SH-SY5Y (cell line): ENCODE measurements at regions not wholly inside any gene's neighbourhood (a gene's known extent, or its start where the extent isn't known, plus 50 kb on each side); places are given as distances from the start of the nearest gene placed in this dataset.
A peak's percentile ranks its signal among the peaks of the same experiment; 100 is the strongest.

Source experiments
- GATA2 ChIP-seq: IDR thresholded peaks from 2 replicates; pipeline ENCODE4 v1.6.1; 2011; ENCODE audit warnings: mild to moderate bottlenecking, low read depth, low read length
- GATA3 ChIP-seq: IDR thresholded peaks from 2 replicates; pipeline ENCODE4 v1.6.1; 2011; ENCODE audit warnings: low read depth, mild to moderate bottlenecking, low read length, moderate library complexity

GRCh38 chr6:164753517-164753916 lies 555.9 kb downstream of the C6orf118 start:
- TF ChIP-seq GATA2 (no peak), GATA3 (no peak)

GRCh38 chr6:164751395-164751794 lies 558.0 kb downstream of the C6orf118 start:
- no peak for TF ChIP-seq GATA2
- TF ChIP-seq GATA3, result no peak

- TF ChIP-seq GATA2, result no peak
- no peak for TF ChIP-seq GATA3
Observed at GRCh38 chr6:164750128-164750527, 559.3 kb downstream of the C6orf118 start.

GRCh38 chr6:164749221-164750064 lies 560.0 kb downstream of the C6orf118 start:
- TF ChIP-seq GATA3, result no peak
- TF ChIP-seq GATA2, result peak; percentile 67; the same call in 1 of the 2 replicates

GRCh38 chr6:164744301-164744700 lies 565.1 kb downstream of the C6orf118 start:
- TF ChIP-seq GATA3 (no peak), GATA2 (no peak)

GRCh38 chr6:164741938-164742451 lies 567.4 kb downstream of the C6orf118 start:
- TF ChIP-seq GATA2 (no peak), GATA3 (no peak)

GRCh38 chr6:164731539-164731938 lies 577.9 kb downstream of the C6orf118 start:
- no peak for TF ChIP-seq GATA2
- no peak for TF ChIP-seq GATA3

GRCh38 chr6:164721460-164721859 lies 587.9 kb downstream of the C6orf118 start:
- no peak for TF ChIP-seq GATA3
- TF ChIP-seq GATA2, result no peak

GRCh38 chr6:164700497-164700896 lies 608.9 kb downstream of the C6orf118 start:
- TF ChIP-seq GATA2, result no peak
- TF ChIP-seq GATA3, result no peak

- TF ChIP-seq GATA2 (no peak), GATA3 (no peak)
Observed at GRCh38 chr6:164695896-164696295, 613.5 kb downstream of the C6orf118 start.

GRCh38 chr6:164694386-164694785 lies 615.0 kb downstream of the C6orf118 start:
- no peak for TF ChIP-seq GATA3

- no peak for TF ChIP-seq GATA3
- no peak for TF ChIP-seq GATA2
Observed at GRCh38 chr6:164693944-164694343, 615.5 kb downstream of the C6orf118 start.

- TF ChIP-seq GATA2 (no peak), GATA3 (no peak)
Observed at GRCh38 chr6:164692772-164693510, 616.5 kb downstream of the C6orf118 start.

- TF ChIP-seq GATA2 (no peak), GATA3 (no peak)
Observed at GRCh38 chr6:164690702-164691500, 618.5 kb downstream of the C6orf118 start.

- TF ChIP-seq GATA3, result no peak
- no peak for TF ChIP-seq GATA2
Observed at GRCh38 chr6:164690241-164690640, 619.2 kb downstream of the C6orf118 start.
